HL-60 (cell line): ENCODE measurements at regions not wholly inside any gene's neighbourhood (a gene's known extent, or its start where the extent isn't known, plus 50 kb on each side); places are given as distances from the start of the nearest gene placed in this dataset.
"Not testable (repeated sequence)": the region's sequence is repeated elsewhere in the genome, so short reads cannot be mapped to it uniquely, and the experiment has no call there.

Source experiments
- CTCF ChIP-seq: IDR thresholded peaks from one replicate; pipeline ENCODE4 v1.5.1; 2011; ENCODE audit warnings: low read length, control low read depth, inconsistent platforms; ENCODE audit not compliant: insufficient read depth
- POLR2AphosphoS5 ChIP-seq: IDR thresholded peaks from 2 replicates; pipeline ENCODE4 v1.6.1; 2012; ENCODE audit warnings: low read depth
- REST ChIP-seq: IDR thresholded peaks from 2 replicates; pipeline ENCODE4 v1.6.1; 2012; ENCODE audit warnings: low read depth; ENCODE audit not compliant: insufficient replicate concordance

GRCh38 chr5:163340378-163340777, 97.0 kb upstream of the CCNG1 start:
- TF ChIP-seq CTCF, REST, POLR2AphosphoS5: not testable (repeated sequence)
